OCI-LY3 (cell line): ENCODE measurements at regions not wholly inside any gene's neighbourhood (a gene's known extent, or its start where the extent isn't known, plus 50 kb on each side); places are given as distances from the start of the nearest gene placed in this dataset.

Source experiments
- H2AFZ ChIP-seq: fragments of 200-600, 300-600 bp; shearing (Covaris generic); 2 replicates; pipeline ENCODE4 v1.6.0; 2014; ENCODE audit warnings: antibody characterized with exemption, low read depth, low read length
- H3K27ac ChIP-seq: fragments of 200-600, 300-600 bp; sonication (generic); 2 replicates; pipeline ENCODE4 v1.5.1; 2014; ENCODE audit warnings: mild to moderate bottlenecking, low read length, moderate library complexity, mixed read lengths
- H3K27me3 ChIP-seq: fragments of 200-600, 300-600 bp; sonication (generic); 2 replicates; pipeline ENCODE4 v1.6.1; 2014; ENCODE audit warnings: low read depth, low read length, mixed read lengths
- H3K36me3 ChIP-seq: fragments of 200-600, 300-600 bp; sonication (generic); replicated peaks from 2 replicates; pipeline ENCODE3; 2014; ENCODE audit warnings: low read depth, low read length, mixed read lengths
- H3K4me1 ChIP-seq: fragments of 300-600, 200-600 bp; sonication (generic); 2 replicates; pipeline ENCODE4 v1.6.1; 2014; ENCODE audit warnings: low read length, mixed read lengths
- H3K4me2 ChIP-seq: fragments of 200-600, 300-600 bp; sonication (generic); 2 replicates; pipeline ENCODE4 v1.6.1; 2014; ENCODE audit warnings: low read length, mixed read lengths
- H3K4me3 ChIP-seq: fragments of 300-600, 200-600 bp; sonication (generic); 2 replicates; pipeline ENCODE4 v1.5.1; 2014; ENCODE audit warnings: antibody characterized with exemption, mild to moderate bottlenecking, low read length, moderate library complexity
- H3K79me2 ChIP-seq: fragments of 300-600, 200-600 bp; shearing (Covaris generic); 2 replicates; pipeline ENCODE4 v1.6.1; 2014; ENCODE audit warnings: mild to moderate bottlenecking, low read length, mixed read lengths
- H3K9ac ChIP-seq: fragments of 300-600, 200-600 bp; shearing (Covaris generic); 2 replicates; pipeline ENCODE4 v1.6.0; 2014; ENCODE audit warnings: mild to moderate bottlenecking, low read length, moderate library complexity
- H3K9me3 ChIP-seq: fragments of 200-600, 300-600 bp; shearing (Covaris generic); 2 replicates; pipeline ENCODE4 v1.6.1; 2014; ENCODE audit warnings: low read length, mixed read lengths; ENCODE audit not compliant: insufficient read depth
- H4K20me1 ChIP-seq: fragments of 200-600, 300-600 bp; sonication (generic); 2 replicates; pipeline ENCODE4 v1.6.1; 2016; ENCODE audit warnings: low read length, mixed read lengths; ENCODE audit not compliant: insufficient read depth
- CTCF ChIP-seq: fragments of 200-600, 300-600 bp; sonication (generic); IDR thresholded peaks from 2 replicates; pipeline ENCODE4 v1.5.1; 2014; ENCODE audit warnings: antibody characterized with exemption, low read length, low read depth
- EZH2phosphoT487 ChIP-seq: fragments of 200-600 bp; shearing (Covaris generic); IDR thresholded peaks from 2 replicates; pipeline ENCODE4 v1.6.1; 2018; ENCODE audit warnings: antibody characterized with exemption, mixed run types, low read depth

DNA sequence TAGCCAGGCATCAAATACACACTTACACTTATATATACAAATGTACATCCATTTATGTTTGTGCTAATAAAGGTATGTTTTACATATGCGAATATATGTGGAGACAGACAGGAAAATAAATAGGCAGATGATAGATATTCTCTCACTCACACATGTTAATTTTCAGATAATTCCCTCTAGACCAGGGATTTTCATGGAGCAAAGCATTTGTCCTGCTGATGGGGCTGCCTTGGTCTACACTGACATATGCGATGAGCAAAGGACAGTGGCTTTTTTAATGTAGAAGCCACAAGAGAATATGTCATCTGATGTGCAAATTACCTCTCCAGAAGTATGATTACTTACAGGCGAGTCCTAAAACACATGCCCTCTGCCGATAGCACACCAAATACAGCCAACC lies 224.5 kb downstream of the VEGFC start:
- TF ChIP-seq CTCF: no peak
- TF ChIP-seq EZH2phosphoT487: no peak

DNA sequence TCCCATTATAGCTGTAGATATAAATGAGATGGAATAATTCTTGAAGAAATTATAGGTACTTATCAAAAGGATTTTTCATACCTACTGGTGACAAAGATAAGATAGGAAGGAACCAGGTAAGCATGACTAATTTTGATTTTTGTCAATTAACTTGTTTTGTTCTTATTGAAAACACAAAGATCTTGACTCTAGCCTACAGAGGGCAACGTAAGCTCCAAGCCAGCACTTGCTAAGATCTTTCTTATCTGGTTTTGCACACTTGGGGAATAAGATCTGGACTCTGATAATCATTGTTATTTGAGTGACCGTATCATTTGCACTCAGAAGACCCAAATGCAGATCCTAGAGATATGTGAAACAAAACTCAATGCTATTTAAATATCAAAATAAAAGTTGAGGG lies 223.4 kb downstream of the VEGFC start:
- Histone ChIP-seq H3K36me3 (no peaks in the 10 kb centered on the region), H3K4me1 (no peaks in the 10 kb centered on the region), H3K9me3 (no peaks in the 10 kb centered on the region), H3K9ac (no peak overlapping the region), H3K4me2 (no peak overlapping the region), H3K27me3 (no peaks in the 10 kb centered on the region), H3K27ac (no peak overlapping the region), H2AFZ (no peak overlapping the region), H3K79me2 (no peaks in the 10 kb centered on the region), H4K20me1 (no peaks in the 10 kb centered on the region), H3K4me3 (no peak overlapping the region)
- TF ChIP-seq CTCF: no peak
- TF ChIP-seq EZH2phosphoT487: no peak

More for the DNA sequence above, 224.5 kb downstream of the VEGFC start:
- H3K79me2 ChIP-seq: no peaks in the 10 kb centered on the region
- H3K4me3 ChIP-seq: no peak overlapping the region
- no peaks in the 10 kb centered on the region for H3K9me3 ChIP-seq
- no peaks in the 10 kb centered on the region for H3K27me3 ChIP-seq
- no peak overlapping the region for H3K4me2 ChIP-seq
- no peak overlapping the region for H2AFZ ChIP-seq
- no peaks in the 10 kb centered on the region for H4K20me1 ChIP-seq
- H3K27ac ChIP-seq: no peak overlapping the region
- H3K9ac ChIP-seq: no peak overlapping the region
- no peaks in the 10 kb centered on the region for H3K36me3 ChIP-seq
- H3K4me1 ChIP-seq: no peaks in the 10 kb centered on the region

DNA sequence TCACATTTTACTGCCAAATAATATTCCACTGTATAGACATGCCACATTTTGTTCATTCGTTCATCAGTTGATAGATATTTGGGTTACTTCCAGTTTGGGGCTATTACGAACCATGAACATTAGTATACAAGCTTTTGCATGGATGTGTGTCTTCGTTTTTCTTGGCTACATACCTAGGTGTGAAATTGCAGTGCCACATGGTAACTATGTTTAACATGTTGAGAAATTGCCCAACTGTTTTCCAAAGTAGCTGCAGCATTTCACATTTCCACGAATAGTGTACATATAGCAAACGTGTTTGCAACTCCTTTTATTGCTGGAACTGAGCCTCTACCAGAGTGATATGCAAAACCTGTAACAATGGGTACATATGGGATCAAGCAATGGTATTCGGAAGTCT lies 221.5 kb downstream of the VEGFC start:
- Histone ChIP-seq H3K27me3 (no peaks in the 10 kb centered on the region), H3K27ac (no peak overlapping the region), H2AFZ (no peak overlapping the region), H4K20me1 (no peaks in the 10 kb centered on the region), H3K4me1 (no peaks in the 10 kb centered on the region), H3K9me3 (no peaks in the 10 kb centered on the region), H3K4me3 (no peak overlapping the region), H3K9ac (no peak overlapping the region), H3K79me2 (no peaks in the 10 kb centered on the region), H3K4me2 (no peak overlapping the region), H3K36me3 (no peaks in the 10 kb centered on the region)
- TF ChIP-seq CTCF: no peak
- no peak for TF ChIP-seq EZH2phosphoT487

DNA sequence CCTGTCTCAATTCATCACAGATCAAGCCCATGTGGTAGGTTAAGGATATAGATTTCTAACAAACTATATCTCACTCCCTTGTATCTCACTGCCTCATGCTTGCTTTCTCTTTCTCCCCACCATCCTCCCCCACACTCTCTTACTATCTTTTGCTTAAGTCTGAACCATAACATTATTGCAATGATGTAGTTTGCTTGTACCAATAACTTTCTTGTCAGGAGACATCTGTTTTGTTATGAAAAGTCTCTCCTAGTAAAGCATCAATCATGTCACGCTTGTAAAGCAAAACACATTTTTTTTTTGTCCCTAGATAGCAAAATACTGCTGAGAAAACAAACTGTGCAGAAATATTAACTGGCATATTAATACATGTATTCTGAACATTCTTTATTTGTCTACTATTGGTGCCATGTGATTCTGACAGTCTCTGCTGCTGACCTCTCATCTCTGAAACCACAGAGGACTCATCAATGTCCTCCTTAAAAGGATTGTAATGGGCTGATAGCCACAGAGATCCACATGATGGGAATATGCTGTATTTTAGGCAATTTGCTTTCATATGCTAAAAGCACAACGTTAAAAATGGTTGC lies 217.5 kb downstream of the VEGFC start:
- Histone ChIP-seq H3K4me3 (no peak overlapping the region), H3K79me2 (no peaks in the 10 kb centered on the region), H3K9me3 (no peaks in the 10 kb centered on the region), H3K36me3 (no peaks in the 10 kb centered on the region), H4K20me1 (no peaks in the 10 kb centered on the region), H3K27me3 (no peaks in the 10 kb centered on the region), H3K4me1 (no peaks in the 10 kb centered on the region), H3K4me2 (no peak overlapping the region), H2AFZ (no peak overlapping the region), H3K9ac (no peak overlapping the region), H3K27ac (no peak overlapping the region)
- TF ChIP-seq CTCF (no peak), EZH2phosphoT487 (no peak)
